Endothelial cell (in vitro differentiated cells): ENCODE measurements at regions not wholly inside any gene's neighbourhood (a gene's known extent, or its start where the extent isn't known, plus 50 kb on each side); places are given as distances from the start of the nearest gene placed in this dataset.

Experiments used
- DNase-seq: peaks from one replicate; pipeline ENCODE4 v3.0.0; 2021; ENCODE audit warnings: low spot score
- H3K27ac Mint-ChIP-seq: one replicate; pipeline ENCODE4 v1.8.0; 2021; ENCODE audit warnings: mixed read lengths, inconsistent platforms; ENCODE audit not compliant: unreplicated experiment
- H3K27me3 Mint-ChIP-seq: one replicate; pipeline ENCODE4 v1.8.0; 2021; ENCODE audit warnings: mild to moderate bottlenecking, moderate library complexity, mixed read lengths, inconsistent platforms; ENCODE audit not compliant: unreplicated experiment
- H3K36me3 Mint-ChIP-seq: one replicate; pipeline ENCODE4 v1.8.0; 2021; ENCODE audit warnings: mild to moderate bottlenecking, low read depth, mixed read lengths, inconsistent platforms; ENCODE audit not compliant: unreplicated experiment
- H3K4me1 Mint-ChIP-seq: one replicate; pipeline ENCODE4 v1.8.0; 2021; ENCODE audit warnings: mild to moderate bottlenecking, mixed read lengths, inconsistent platforms; ENCODE audit not compliant: unreplicated experiment
- H3K4me3 Mint-ChIP-seq: one replicate; pipeline ENCODE4 v1.8.0; 2021; ENCODE audit warnings: mild to moderate bottlenecking, mixed read lengths, inconsistent platforms; ENCODE audit not compliant: unreplicated experiment
- H3K9me3 Mint-ChIP-seq: one replicate; pipeline ENCODE4 v1.8.0; 2021; ENCODE audit warnings: mixed read lengths, inconsistent platforms; ENCODE audit not compliant: unreplicated experiment
- CTCF ChIP-seq: fragments of 200-600 bp; sonication (generic); IDR thresholded peaks from one replicate; pipeline ENCODE4 v1.5.0; 2021; ENCODE audit warnings: antibody characterized with exemption; ENCODE audit not compliant: unreplicated experiment

GRCh38 chr2:41935002-41935401 is 112.8 kb upstream of the PKDCC start:
- Mint-ChIP-seq H3K36me3 (no peaks in the 10 kb centered on the region), H3K4me3 (no peak overlapping the region), H3K4me1 (peaks cover 16% of the 10 kb centered on the region), H3K27me3 (peaks cover 6% of the 10 kb centered on the region), H3K27ac (no peak overlapping the region), H3K9me3 (no peaks in the 10 kb centered on the region)
- DNase-seq: no peak
- no peak for TF ChIP-seq CTCF

DNA sequence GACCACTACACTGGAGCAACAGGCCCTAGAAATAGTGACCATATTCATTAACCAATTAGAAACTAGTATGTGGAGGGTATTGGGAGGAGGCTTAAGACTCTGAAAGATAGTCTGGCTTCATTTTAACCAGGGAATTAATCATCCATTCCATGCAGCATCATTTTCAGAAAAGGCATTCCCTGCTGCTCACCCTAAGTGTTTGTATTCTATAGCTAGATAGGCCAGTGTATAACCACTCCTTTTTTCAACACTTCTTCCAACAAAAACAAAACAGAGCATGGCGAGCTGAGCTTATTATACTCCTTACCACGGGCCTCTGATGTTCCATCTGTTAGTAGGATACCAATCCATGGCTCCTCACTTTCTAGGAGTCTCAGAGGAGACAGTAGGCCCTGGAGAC is 112.0 kb upstream of the PKDCC start:
- Mint-ChIP-seq H3K4me3 (no peak overlapping the region), H3K4me1 (peaks cover 21% of the 10 kb centered on the region), H3K27me3 (peaks cover 6% of the 10 kb centered on the region), H3K36me3 (no peaks in the 10 kb centered on the region), H3K9me3 (no peaks in the 10 kb centered on the region), H3K27ac (no peak overlapping the region)
- no peak for TF ChIP-seq CTCF
- no peak for DNase-seq

GRCh38 chr2:41936771-41937463 is 110.9 kb upstream of the PKDCC start:
- no peak for DNase-seq
- Mint-ChIP-seq H3K27me3 (peaks cover 3% of the 10 kb centered on the region), H3K36me3 (no peaks in the 10 kb centered on the region), H3K27ac (no peak overlapping the region), H3K4me3 (no peak overlapping the region), H3K4me1 (peaks cover 26% of the 10 kb centered on the region), H3K9me3 (no peaks in the 10 kb centered on the region)
- no peak for TF ChIP-seq CTCF

- peaks cover 26% of the 10 kb centered on the region for H3K4me1 Mint-ChIP-seq
- no peaks in the 10 kb centered on the region for H3K36me3 Mint-ChIP-seq
- no peak for TF ChIP-seq CTCF
- no peaks in the 10 kb centered on the region for H3K9me3 Mint-ChIP-seq
- H3K4me3 Mint-ChIP-seq: no peak overlapping the region
- no peak for DNase-seq
- no peak overlapping the region for H3K27ac Mint-ChIP-seq
- peaks cover 3% of the 10 kb centered on the region for H3K27me3 Mint-ChIP-seq
These were observed 110.3 kb upstream of the PKDCC start for GRCh38 chr2:41937464-41937906.

- Mint-ChIP-seq H3K4me3 (no peak overlapping the region), H3K9me3 (no peaks in the 10 kb centered on the region), H3K4me1 (peaks cover 26% of the 10 kb centered on the region), H3K27ac (no peak overlapping the region), H3K27me3 (peaks cover 3% of the 10 kb centered on the region), H3K36me3 (no peaks in the 10 kb centered on the region)
- no peak for TF ChIP-seq CTCF
- DNase-seq: no peak
These were observed 109.7 kb upstream of the PKDCC start for GRCh38 chr2:41937921-41938708.
